A549 (cell line): ENCODE measurements at regions not wholly inside any gene's neighbourhood (a gene's known extent, or its start where the extent isn't known, plus 50 kb on each side); places are given as distances from the start of the nearest gene placed in this dataset.
A peak's percentile ranks its signal among the peaks of the same experiment; 100 is the strongest.

Source experiments
- ATAC-seq, 2 experiments: fragments of 200-7000 bp in 1 of 2; fragments of >200 bp in 1 of 2; cut with Nextera tagmentation in 1 of 2; cut with Tn5 transposase in 1 of 2; 3 replicates each; pipeline versions ENCODE4 v1.8.0 to v1.9.1; 2018 to 2020; ENCODE audit warnings: mild to moderate bottlenecking in 1 of 2, moderate library complexity in 1 of 2
- CTCF ChIA-PET: fragments of 300-600 bp; sonication (Branson Sonifier 250); formaldehyde crosslinking; extraction: SDS; loops from one replicate; lab custom pipeline; 2021; ENCODE audit warnings: antibody characterized with exemption, inconsistent platforms; lab: Yijun Ruan, JAX
- POLR2A ChIA-PET: fragments of 350-600 bp; formaldehyde crosslinking; extraction: SDS; loops from one replicate; lab custom pipeline; 2021; ENCODE audit warnings: antibody characterized with exemption, inconsistent platforms; lab: Yijun Ruan, JAX
- DNase-seq, 2 experiments: peaks; one replicate each; pipeline versions ENCODE4 v3.0.0 to v3.0.0-alpha.2; 2011 to 2016; ENCODE audit warnings: low read depth in 1 of 2, low spot score in 1 of 2
- FAIRE-seq: peaks from 2 replicates; lab custom pipeline; 2011; peaks lifted over from hg19 to GRCh38; lab: Jason Lieb, UNC
- H3K27ac ChIP-seq, 2 experiments: fragments of >200 bp; sonication (Bioruptor Twin); formaldehyde crosslinking; 3 replicates each; pipeline ENCODE4 v1.5.1; 2016 to 2017
- H3K4me1 ChIP-seq: fragments of >200 bp; sonication (Bioruptor Twin); formaldehyde crosslinking; 3 replicates; pipeline ENCODE4 v1.6.1; 2016
- H3K4me2 ChIP-seq: fragments of >200 bp; sonication (Bioruptor Twin); formaldehyde crosslinking; 3 replicates; pipeline ENCODE4 v1.6.1; 2016
- H3K4me3 ChIP-seq: fragments of >200 bp; sonication (Bioruptor Twin); formaldehyde crosslinking; 3 replicates; pipeline ENCODE4 v1.5.1; 2016
- H3K9me3 ChIP-seq: fragments of >200 bp; sonication (Bioruptor Twin); formaldehyde crosslinking; 3 replicates; pipeline ENCODE4 v1.6.1; 2016
- CHD2 ChIP-seq: fragments of 150-350 bp; IDR thresholded peaks from 2 replicates; pipeline ENCODE4 v1.6.1; 2014; ENCODE audit warnings: low read length; ENCODE audit not compliant: partially characterized antibody
- CHD4 ChIP-seq: fragments of 200-600 bp; sonication (generic); IDR thresholded peaks from 2 replicates; pipeline ENCODE4 v1.6.1; 2016; ENCODE audit warnings: antibody characterized with exemption, mild to moderate bottlenecking, borderline replicate concordance
- FOSL2 ChIP-seq, 2 experiments: fragments of 450-650 bp in 1 of 2; fragments of >200 bp in 1 of 2; sonication (Bioruptor Twin) in 1 of 2; formaldehyde crosslinking; IDR thresholded peaks; 2 replicates each; pipeline versions ENCODE4 v1.5.0 to v1.6.1; 2016 to 2020; ENCODE audit warnings: mild to moderate bottlenecking in 1 of 2, moderate library complexity in 1 of 2
- FOXS1 ChIP-seq: fragments of 250-450 bp; sonication (Bioruptor Pico); IDR thresholded peaks from 2 replicates; pipeline ENCODE4 v1.5.0; 2020; ENCODE audit warnings: mild to moderate bottlenecking, moderate library complexity
- HEYL ChIP-seq: fragments of 250-450 bp; sonication (Bioruptor Pico); IDR thresholded peaks from 2 replicates; pipeline ENCODE4 v1.8.0; 2021; ENCODE audit warnings: mild to moderate bottlenecking, moderate library complexity
- HOXB5 ChIP-seq: fragments of 250-450 bp; sonication (Bioruptor Pico); IDR thresholded peaks from 2 replicates; pipeline ENCODE4 v1.5.0; 2020; ENCODE audit warnings: mild to moderate bottlenecking, moderate library complexity
- KDM1A ChIP-seq: fragments of 200-600 bp; sonication (generic); IDR thresholded peaks from 2 replicates; pipeline ENCODE4 v1.6.1; 2016; ENCODE audit warnings: low read depth, mild to moderate bottlenecking
- NPAS2 ChIP-seq: fragments of 250-450 bp; sonication (Bioruptor Pico); IDR thresholded peaks from 2 replicates; pipeline ENCODE4 v1.8.0; 2022; ENCODE audit warnings: mild to moderate bottlenecking, moderate library complexity, borderline replicate concordance
- RFX5 ChIP-seq: fragments of 450-650 bp; IDR thresholded peaks from 2 replicates; pipeline ENCODE4 v1.7.1; 2014; ENCODE audit warnings: antibody characterized with exemption, mild to moderate bottlenecking, moderate library complexity
- SMC3 ChIP-seq: fragments of >200 bp; sonication (Bioruptor Twin); formaldehyde crosslinking; IDR thresholded peaks from 3 replicates; pipeline ENCODE4 v1.6.1; 2018; ENCODE audit warnings: inconsistent platforms
- TFCP2L1 ChIP-seq: fragments of 250-450 bp; sonication (Bioruptor Pico); IDR thresholded peaks from 2 replicates; pipeline ENCODE4 v1.5.0; 2021; ENCODE audit warnings: mild to moderate bottlenecking
- TP53 ChIP-seq: fragments of 250-450 bp; sonication (Bioruptor Pico); IDR thresholded peaks from 2 replicates; pipeline ENCODE4 v1.5.0; 2021; ENCODE audit warnings: mild to moderate bottlenecking, moderate library complexity
- ZFP36 ChIP-seq: fragments of 450-650 bp; IDR thresholded peaks from 2 replicates; pipeline ENCODE4 v1.6.1; 2014; ENCODE audit warnings: borderline replicate concordance; ENCODE audit not compliant: partially characterized antibody
- WGBS: methylation state at CpG from one replicate; pipeline ENCODE4 v1.1.6; 2017; ENCODE audit errors: missing lambda C conversion rate; 5-methylcytosine and 5-hydroxymethylcytosine counted together
- TF ChIP-seq, protein P1 (sequence below): fragments of 250-450 bp; sonication (Bioruptor Pico); IDR thresholded peaks from 2 replicates; pipeline ENCODE4 v1.5.0; 2021; ENCODE audit warnings: mild to moderate bottlenecking, moderate library complexity, borderline replicate concordance
- TF ChIP-seq, protein P2 (sequence below): fragments of >200 bp; sonication (Bioruptor Twin); formaldehyde crosslinking; IDR thresholded peaks from 3 replicates; pipeline ENCODE4 v1.6.1; 2016
- TF ChIP-seq, protein P3 (sequence below): IDR thresholded peaks from 2 replicates; pipeline ENCODE4 v1.6.1; 2012
- TF ChIP-seq, protein P4 (sequence below): fragments of 250-450 bp; sonication (Bioruptor Pico); IDR thresholded peaks from 2 replicates; pipeline ENCODE4 v1.5.0; 2020; ENCODE audit warnings: low read depth, mild to moderate bottlenecking, moderate library complexity

DNA sequence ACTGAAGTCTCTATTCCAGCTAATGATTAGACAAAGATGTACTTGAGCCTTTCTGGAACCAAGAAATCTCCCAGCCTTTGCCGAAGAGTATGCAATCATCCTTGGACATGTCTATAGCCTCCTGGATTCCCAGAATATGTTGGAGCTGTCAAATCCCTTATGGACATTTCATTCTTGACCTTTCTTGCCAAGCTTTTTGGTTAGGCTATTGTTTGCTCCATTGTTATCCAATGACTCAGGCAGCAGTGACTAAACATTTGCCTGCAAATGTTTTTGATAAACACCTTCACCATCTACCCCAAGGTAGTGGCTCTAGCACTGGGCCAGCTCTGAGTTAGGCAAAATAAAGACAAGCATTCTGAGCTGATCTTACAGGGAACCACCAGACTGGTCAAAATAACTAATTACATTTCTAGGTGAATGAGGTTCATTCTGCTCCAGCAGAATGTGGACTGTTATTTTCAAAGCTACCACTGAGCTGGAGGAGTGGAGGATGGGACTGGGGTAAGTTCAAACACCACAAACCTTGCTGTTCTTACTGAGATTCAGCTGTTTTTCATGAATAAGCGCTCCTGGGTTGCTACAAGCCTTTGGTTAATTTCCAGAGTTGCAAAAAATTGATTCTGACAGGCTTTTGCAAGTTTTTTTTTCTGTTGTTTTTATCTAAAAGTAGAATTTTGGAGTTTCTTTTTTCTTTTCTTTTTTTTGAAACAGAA lies 81.0 kb downstream of the TMEM270 start (continued):
- TF ChIP-seq FOSL2 (IDR thresholded peaks at IDR 0.05) (peak; percentile 56), FOSL2 (CRISPR knock-in tag; IDR thresholded peaks at IDR 0.05) (peak; percentile 76), ZFP36 (no peak), SMC3 (no peak), TFCP2L1 (CRISPR knock-in tag) (no peak), CHD4 (no peak)
- TF ChIP-seq, all 56 proteins: peak for 5

DNA sequence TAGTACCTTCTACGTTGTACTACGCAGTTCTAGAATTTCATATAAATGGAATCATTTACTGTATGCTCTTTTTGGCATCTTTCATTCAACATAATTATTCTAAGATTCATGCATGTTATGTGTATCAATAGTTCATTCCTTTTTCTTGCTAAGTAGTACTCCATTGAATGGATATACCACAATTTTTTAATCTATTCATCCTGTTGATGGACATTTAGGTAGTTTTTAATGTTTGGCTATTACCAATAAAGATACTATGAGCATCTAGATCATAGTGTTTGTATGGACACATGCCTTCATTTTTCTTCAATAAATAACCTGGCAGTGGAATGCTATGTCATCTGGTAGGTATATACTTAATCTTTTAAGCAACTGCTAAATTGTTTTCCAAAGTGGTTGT lies 83.0 kb upstream of the ELN start:
- ATAC-seq, result no peak
- CTCF ChIA-PET, result no interaction called here
- POLR2A ChIA-PET, result no interaction called here
- TF ChIP-seq HOXB5 (CRISPR knock-in tag) (no peak), KDM1A (0 out of 2 replicates have a peak, but pooled peaks have one; percentile 59)
- TF ChIP-seq, protein P1, sequence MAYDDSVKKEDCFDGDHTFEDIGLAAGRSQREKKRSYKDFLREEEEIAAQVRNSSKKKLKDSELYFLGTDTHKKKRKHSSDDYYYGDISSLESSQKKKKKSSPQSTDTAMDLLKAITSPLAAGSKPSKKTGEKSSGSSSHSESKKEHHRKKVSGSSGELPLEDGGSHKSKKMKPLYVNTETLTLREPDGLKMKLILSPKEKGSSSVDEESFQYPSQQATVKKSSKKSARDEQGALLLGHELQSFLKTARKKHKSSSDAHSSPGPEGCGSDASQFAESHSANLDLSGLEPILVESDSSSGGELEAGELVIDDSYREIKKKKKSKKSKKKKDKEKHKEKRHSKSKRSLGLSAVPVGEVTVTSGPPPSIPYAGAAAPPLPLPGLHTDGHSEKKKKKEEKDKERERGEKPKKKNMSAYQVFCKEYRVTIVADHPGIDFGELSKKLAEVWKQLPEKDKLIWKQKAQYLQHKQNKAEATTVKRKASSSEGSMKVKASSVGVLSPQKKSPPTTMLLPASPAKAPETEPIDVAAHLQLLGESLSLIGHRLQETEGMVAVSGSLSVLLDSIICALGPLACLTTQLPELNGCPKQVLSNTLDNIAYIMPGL (CRISPR knock-in tag), result no peak
- TF ChIP-seq, protein P2, sequence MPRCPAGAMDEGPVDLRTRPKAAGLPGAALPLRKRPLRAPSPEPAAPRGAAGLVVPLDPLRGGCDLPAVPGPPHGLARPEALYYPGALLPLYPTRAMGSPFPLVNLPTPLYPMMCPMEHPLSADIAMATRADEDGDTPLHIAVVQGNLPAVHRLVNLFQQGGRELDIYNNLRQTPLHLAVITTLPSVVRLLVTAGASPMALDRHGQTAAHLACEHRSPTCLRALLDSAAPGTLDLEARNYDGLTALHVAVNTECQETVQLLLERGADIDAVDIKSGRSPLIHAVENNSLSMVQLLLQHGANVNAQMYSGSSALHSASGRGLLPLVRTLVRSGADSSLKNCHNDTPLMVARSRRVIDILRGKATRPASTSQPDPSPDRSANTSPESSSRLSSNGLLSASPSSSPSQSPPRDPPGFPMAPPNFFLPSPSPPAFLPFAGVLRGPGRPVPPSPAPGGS, result no peak
- TF ChIP-seq, all 56 proteins: peak for 1
- DNase-seq (no peak), FAIRE-seq (no peak)
- Histone ChIP-seq H3K9me3 (peaks cover 38% of the 10 kb centered on the region), H3K4me1 (peaks cover 18% of the 10 kb centered on the region), H3K4me2 (no peak overlapping the region), H3K4me3 (no peak overlapping the region), H3K27ac (no peak overlapping the region)
- 77% methylated on average over 2 of the region's 2 CpGs for WGBS

DNA sequence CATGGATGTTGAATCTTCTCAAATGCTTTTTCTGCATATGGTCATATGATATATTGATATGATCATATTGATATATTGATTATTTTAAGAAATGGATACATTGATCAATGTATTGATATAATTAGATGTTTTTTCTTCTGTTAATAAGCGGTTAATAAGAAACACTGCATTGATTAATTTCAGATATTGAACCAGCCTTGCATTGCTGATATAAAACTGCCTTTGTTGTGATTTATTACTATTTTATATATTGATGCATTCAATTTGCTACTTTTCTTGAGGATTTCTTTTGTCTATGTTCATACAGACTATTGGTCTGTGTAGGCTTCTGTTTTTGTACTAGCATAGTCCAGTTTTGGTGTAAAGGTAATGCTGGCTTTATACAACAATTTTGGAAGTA lies 79.7 kb upstream of the ELN start:
- CTCF ChIA-PET, result no interaction called here
- FAIRE-seq, result no peak
- Histone ChIP-seq H3K4me3 (no peak overlapping the region), H3K9me3 (peaks cover 25% of the 10 kb centered on the region), H3K4me1 (no peaks in the 10 kb centered on the region), H3K27ac (no peak overlapping the region), H3K4me2 (no peak overlapping the region)
- no peak for TF ChIP-seq TP53 (CRISPR knock-in tag)
- TF ChIP-seq KDM1A, result no peak
- TF ChIP-seq HEYL (CRISPR knock-in tag), result no peak
- TF ChIP-seq RFX5, result no peak
- TF ChIP-seq, protein P3, sequence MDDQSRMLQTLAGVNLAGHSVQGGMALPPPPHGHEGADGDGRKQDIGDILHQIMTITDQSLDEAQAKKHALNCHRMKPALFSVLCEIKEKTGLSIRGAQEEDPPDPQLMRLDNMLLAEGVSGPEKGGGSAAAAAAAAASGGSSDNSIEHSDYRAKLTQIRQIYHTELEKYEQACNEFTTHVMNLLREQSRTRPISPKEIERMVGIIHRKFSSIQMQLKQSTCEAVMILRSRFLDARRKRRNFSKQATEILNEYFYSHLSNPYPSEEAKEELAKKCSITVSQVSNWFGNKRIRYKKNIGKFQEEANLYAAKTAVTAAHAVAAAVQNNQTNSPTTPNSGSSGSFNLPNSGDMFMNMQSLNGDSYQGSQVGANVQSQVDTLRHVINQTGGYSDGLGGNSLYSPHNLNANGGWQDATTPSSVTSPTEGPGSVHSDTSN, result no peak
- TF ChIP-seq, protein P4, sequence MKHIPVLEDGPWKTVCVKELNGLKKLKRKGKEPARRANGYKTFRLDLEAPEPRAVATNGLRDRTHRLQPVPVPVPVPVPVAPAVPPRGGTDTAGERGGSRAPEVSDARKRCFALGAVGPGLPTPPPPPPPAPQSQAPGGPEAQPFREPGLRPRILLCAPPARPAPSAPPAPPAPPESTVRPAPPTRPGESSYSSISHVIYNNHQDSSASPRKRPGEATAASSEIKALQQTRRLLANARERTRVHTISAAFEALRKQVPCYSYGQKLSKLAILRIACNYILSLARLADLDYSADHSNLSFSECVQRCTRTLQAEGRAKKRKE (CRISPR knock-in tag), result no peak
- TF ChIP-seq CHD2, result no peak
- TF ChIP-seq FOXS1, result no peak
- no peak for TF ChIP-seq NPAS2 (CRISPR knock-in tag)
- TF ChIP-seq TFCP2L1 (CRISPR knock-in tag), result no peak
- TF ChIP-seq ZFP36, result no peak
- POLR2A ChIA-PET, result no interaction called here
- 58% methylated on average over 1 of the region's 1 CpG for WGBS
- ATAC-seq, result no peak
- no peak for DNase-seq
